PFSK-1 (cell line): ENCODE measurements at regions not wholly inside any gene's neighbourhood (a gene's known extent, or its start where the extent isn't known, plus 50 kb on each side); places are given as distances from the start of the nearest gene placed in this dataset.

Source experiments
- FOXP2 ChIP-seq: optimal IDR thresholded peaks from 2 replicates; pipeline ENCODE3; 2011; ENCODE audit warnings: borderline replicate concordance, control low read depth, inconsistent platforms; ENCODE audit not compliant: insufficient read depth; ENCODE audit errors: extremely low read length, extremely low read depth
- POLR2AphosphoS5 ChIP-seq: IDR thresholded peaks from 2 replicates; pipeline ENCODE4 v1.6.1; 2012; ENCODE audit warnings: low read depth, mild to moderate bottlenecking, control low read depth, low read length, moderate library complexity
- SIN3A ChIP-seq: IDR thresholded peaks from 2 replicates; pipeline ENCODE4 v1.6.1; 2012; ENCODE audit warnings: mild to moderate bottlenecking, low read length, moderate library complexity, borderline replicate concordance; ENCODE audit not compliant: insufficient read depth
- TAF1 ChIP-seq: IDR thresholded peaks from 2 replicates; pipeline ENCODE4 v1.6.1; 2012; ENCODE audit warnings: low read length, control low read depth, borderline replicate concordance; ENCODE audit not compliant: insufficient read depth
- TF ChIP-seq, protein P1 (sequence below), 2 experiments: IDR thresholded peaks; 2 replicates each; pipeline versions ENCODE4 v1.6.1 to v1.8.0; 2011 to 2012; ENCODE audit warnings: low read depth in 2 of 2, low read length in 2 of 2, control low read depth in 1 of 2, inconsistent platforms in 1 of 2, mild to moderate bottlenecking in 1 of 2, moderate library complexity in 1 of 2; ENCODE audit not compliant: insufficient read depth in 1 of 2

DNA sequence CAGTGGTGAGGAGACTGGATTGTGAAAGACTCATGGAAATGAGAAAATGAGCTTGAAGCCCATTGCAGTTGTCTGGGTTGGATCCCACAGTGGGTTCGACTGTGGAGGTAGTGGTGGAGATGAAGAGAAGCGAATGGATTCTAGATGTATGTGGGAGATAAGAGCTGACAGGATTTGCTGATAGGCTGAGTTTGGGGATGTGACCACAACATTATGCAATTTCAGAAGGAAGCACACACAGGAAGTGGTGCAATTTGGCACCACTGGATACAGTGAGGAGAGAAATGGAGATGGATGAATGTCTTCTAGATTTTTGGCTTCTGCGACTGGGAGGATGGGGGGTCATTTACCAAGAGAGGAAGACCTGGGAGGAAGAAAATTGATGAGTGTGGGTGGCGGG, 64.4 kb upstream of the MAFB start:
- TF ChIP-seq TAF1 (no peak), SIN3A (no peak), FOXP2 (no peak), POLR2AphosphoS5 (no peak)
- TF ChIP-seq, protein P1, sequence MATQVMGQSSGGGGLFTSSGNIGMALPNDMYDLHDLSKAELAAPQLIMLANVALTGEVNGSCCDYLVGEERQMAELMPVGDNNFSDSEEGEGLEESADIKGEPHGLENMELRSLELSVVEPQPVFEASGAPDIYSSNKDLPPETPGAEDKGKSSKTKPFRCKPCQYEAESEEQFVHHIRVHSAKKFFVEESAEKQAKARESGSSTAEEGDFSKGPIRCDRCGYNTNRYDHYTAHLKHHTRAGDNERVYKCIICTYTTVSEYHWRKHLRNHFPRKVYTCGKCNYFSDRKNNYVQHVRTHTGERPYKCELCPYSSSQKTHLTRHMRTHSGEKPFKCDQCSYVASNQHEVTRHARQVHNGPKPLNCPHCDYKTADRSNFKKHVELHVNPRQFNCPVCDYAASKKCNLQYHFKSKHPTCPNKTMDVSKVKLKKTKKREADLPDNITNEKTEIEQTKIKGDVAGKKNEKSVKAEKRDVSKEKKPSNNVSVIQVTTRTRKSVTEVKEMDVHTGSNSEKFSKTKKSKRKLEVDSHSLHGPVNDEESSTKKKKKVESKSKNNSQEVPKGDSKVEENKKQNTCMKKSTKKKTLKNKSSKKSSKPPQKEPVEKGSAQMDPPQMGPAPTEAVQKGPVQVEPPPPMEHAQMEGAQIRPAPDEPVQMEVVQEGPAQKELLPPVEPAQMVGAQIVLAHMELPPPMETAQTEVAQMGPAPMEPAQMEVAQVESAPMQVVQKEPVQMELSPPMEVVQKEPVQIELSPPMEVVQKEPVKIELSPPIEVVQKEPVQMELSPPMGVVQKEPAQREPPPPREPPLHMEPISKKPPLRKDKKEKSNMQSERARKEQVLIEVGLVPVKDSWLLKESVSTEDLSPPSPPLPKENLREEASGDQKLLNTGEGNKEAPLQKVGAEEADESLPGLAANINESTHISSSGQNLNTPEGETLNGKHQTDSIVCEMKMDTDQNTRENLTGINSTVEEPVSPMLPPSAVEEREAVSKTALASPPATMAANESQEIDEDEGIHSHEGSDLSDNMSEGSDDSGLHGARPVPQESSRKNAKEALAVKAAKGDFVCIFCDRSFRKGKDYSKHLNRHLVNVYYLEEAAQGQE (IDR thresholded peaks at IDR 0.05; ENCODE audit: insufficient read depth in 1 of 2, low read depth in 2 of 2, low read length in 2 of 2): no peak

DNA sequence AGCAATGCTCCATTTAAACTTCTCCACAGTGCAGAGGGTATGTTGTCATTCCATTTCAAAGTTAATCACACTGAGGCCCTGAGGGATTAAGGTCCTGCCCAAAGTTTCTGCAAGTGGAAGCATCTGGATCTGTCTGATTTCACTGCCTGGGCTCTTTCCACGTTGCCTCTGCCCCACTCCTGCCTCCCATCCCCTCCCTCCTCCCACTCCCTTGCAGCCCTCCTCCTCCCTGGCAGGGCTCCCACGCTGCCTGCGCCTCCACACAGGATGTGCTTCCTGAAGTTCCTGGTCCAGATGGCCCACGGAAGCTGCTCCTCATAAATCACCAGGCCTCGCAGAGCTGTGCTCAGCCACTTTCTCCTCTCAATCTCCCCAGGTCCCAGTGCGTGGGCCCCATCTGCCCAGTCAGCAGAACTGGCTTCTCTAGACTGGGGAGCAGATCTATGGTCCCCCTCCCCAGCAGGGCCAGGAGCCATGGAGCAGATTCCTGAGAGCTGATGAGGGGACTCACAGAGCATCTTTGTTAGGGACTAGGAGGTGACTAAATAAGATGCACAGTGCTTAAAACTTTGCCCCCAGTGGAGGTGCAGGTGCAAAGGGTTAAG, 65.4 kb upstream of the MAFB start:
- TF ChIP-seq SIN3A (no peak), TAF1 (no peak), FOXP2 (no peak), POLR2AphosphoS5 (no peak)
- TF ChIP-seq, protein P1 (IDR thresholded peaks at IDR 0.05; ENCODE audit: insufficient read depth in 1 of 2, low read depth in 2 of 2, low read length in 2 of 2): no peak

DNA sequence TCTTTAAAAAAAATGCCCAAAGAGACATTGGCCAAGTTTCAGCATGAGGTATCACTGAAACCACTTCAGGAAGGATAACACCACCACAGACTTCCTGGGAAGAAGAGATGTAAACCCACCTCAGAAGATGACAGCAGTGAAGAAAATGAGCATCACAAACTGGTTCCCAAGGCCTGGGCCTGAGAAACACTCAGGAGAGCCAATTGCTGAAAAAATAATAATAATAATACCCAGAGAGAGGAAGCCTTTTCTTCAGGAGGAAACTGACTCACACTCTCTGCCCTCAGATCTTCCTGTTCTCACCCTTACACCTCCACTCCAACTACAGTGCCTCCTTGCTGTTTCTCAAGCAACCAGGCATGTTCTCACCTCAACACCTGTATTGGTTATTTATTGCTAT, 68.1 kb upstream of the MAFB start:
- TF ChIP-seq TAF1 (no peak), FOXP2 (no peak), SIN3A (no peak), POLR2AphosphoS5 (no peak)
- TF ChIP-seq, protein P1 (IDR thresholded peaks at IDR 0.05; ENCODE audit: insufficient read depth in 1 of 2, low read depth in 2 of 2, low read length in 2 of 2): no peak

DNA sequence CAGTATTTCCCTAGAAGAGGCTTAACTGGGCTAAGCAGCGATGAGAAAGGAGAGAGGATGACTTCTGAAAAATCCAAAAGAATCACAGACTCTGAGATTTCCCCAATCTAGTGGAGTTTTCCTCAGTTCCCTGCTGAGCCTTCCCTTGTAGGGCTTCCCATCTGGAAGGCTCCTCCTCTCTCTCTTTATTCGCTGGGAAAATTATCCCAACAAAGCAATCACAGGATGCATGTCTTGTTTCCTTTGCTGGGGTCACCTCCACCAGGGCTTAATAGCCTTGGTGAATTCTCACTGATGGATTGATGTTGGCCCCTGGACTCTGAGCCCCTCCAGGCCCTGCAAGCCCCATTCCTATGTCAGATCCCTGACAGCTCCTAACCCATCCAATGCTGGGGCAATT, 69.8 kb upstream of the MAFB start:
- TF ChIP-seq FOXP2 (no peak), POLR2AphosphoS5 (no peak), TAF1 (no peak), SIN3A (no peak)
- TF ChIP-seq, protein P1 (IDR thresholded peaks at IDR 0.05; ENCODE audit: insufficient read depth in 1 of 2, low read depth in 2 of 2, low read length in 2 of 2): no peak

DNA sequence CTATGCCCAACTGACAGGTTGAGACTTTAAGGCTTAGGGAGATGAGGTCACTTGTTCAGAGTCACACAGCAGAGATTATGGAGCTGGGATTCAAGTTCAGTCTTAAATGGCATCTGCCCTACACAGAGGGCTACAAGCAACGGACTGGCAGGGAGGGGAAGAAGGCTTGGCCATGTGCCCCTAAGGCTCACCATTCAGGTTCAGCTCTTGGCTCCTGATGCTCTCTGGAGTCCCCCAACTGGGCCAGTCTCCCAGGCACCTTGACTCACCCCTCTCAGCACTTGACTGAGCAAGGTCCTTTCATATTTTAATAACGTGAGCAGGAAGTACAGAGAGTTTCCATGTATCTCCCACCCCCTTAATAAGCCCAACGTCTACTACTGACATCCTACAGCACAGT, 71.4 kb upstream of the MAFB start:
- TF ChIP-seq TAF1 (no peak), SIN3A (no peak), FOXP2 (no peak), POLR2AphosphoS5 (no peak)
- TF ChIP-seq, protein P1 (IDR thresholded peaks at IDR 0.05; ENCODE audit: insufficient read depth in 1 of 2, low read depth in 2 of 2, low read length in 2 of 2): no peak
